VCaP (cell line): ENCODE measurements at regions not wholly inside any gene's neighbourhood (a gene's known extent, or its start where the extent isn't known, plus 50 kb on each side); places are given as distances from the start of the nearest gene placed in this dataset.
A peak's percentile ranks its signal among the peaks of the same experiment; 100 is the strongest.
"Not testable (repeated sequence)": the region's sequence is repeated elsewhere in the genome, so short reads cannot be mapped to it uniquely, and the experiment has no call there.

Experiments used
- H3K27ac ChIP-seq: fragments of 450-650 bp; 2 replicates; pipeline ENCODE4 v1.5.1; 2017
- CTCF ChIP-seq: fragments of 450-650 bp; conservative IDR thresholded peaks from 2 replicates; pipeline ENCODE4 v1.5.1; 2017; ENCODE audit warnings: mild to moderate bottlenecking, moderate library complexity

- TF ChIP-seq CTCF, result no peak
- H3K27ac ChIP-seq, result no peak overlapping the region
Observed at GRCh38 chr1:148354284-148354912, 128.7 kb downstream of the PPIAL4G start.

GRCh38 chr1:148353461-148354283 lies 129.4 kb downstream of the PPIAL4G start:
- H3K27ac ChIP-seq, result no peak overlapping the region
- TF ChIP-seq CTCF, result no peak

GRCh38 chr1:148352470-148353053 lies 130.5 kb downstream of the PPIAL4G start:
- no peak for TF ChIP-seq CTCF
- no peak overlapping the region for H3K27ac ChIP-seq

GRCh38 chr1:148347781-148348180 lies 135.3 kb downstream of the PPIAL4G start:
- H3K27ac ChIP-seq, result no peak overlapping the region
- no peak for TF ChIP-seq CTCF

- H3K27ac ChIP-seq, result not testable (repeated sequence)
- TF ChIP-seq CTCF, result peak; percentile 84
Observed at GRCh38 chr1:148345659-148346151, 137.4 kb downstream of the PPIAL4G start.

- not testable (repeated sequence) for H3K27ac ChIP-seq
Observed at GRCh38 chr1:148344651-148345050, 138.5 kb downstream of the PPIAL4G start.

GRCh38 chr1:148341729-148342128 lies 141.4 kb downstream of the PPIAL4G start:
- H3K27ac ChIP-seq, result not testable (repeated sequence)

- peak overlapping the region; percentile 97 for H3K27ac ChIP-seq
Observed at GRCh38 chr1:148336121-148336918, 146.8 kb downstream of the PPIAL4G start.
